Mucosa of descending colon (tissue), 3 donors: ENCODE measurements at regions not wholly inside any gene's neighbourhood (a gene's known extent, or its start where the extent isn't known, plus 50 kb on each side); places are given as distances from the start of the nearest gene placed in this dataset.

Experiments used
- ATAC-seq: fragments of 200-7000 bp; cut with Tn5 transposase; one replicate; pipeline ENCODE4 v1.9.1; 2020; ENCODE audit warnings: mild to moderate bottlenecking, moderate library complexity
- DNase-seq, 3 donors: peaks; one replicate each; pipeline ENCODE4 v3.0.0-alpha.2; 2020
- H3K36me3 ChIP-seq: fragments of 200-600 bp; one replicate; pipeline ENCODE4 v1.8.0; 2021; ENCODE audit warnings: low read depth, mild to moderate bottlenecking
- H3K4me1 ChIP-seq: fragments of 200-600 bp; one replicate; pipeline ENCODE4 v1.8.0; 2021; ENCODE audit warnings: low read depth, mild to moderate bottlenecking
- H3K4me3 ChIP-seq: fragments of 200-600 bp; one replicate; pipeline ENCODE4 v1.8.0; 2021; ENCODE audit warnings: mild to moderate bottlenecking
- H3K9me3 ChIP-seq: fragments of 200-600 bp; one replicate; pipeline ENCODE4 v1.8.0; 2021; ENCODE audit warnings: mild to moderate bottlenecking
- CTCF ChIP-seq: fragments of 200-600 bp; IDR thresholded peaks from one replicate; pipeline ENCODE4 v1.8.0; 2022; ENCODE audit warnings: antibody characterized with exemption, mild to moderate bottlenecking
- intact Hi-C, 2 donors: fragments of 100-400 bp; cut with DNase I in 1 of 2; cut with micrococcal nuclease in 1 of 2; formaldehyde crosslinking; loops; one replicate each; pipeline versions ENCODE4 v1.11.0 to v1.11.1; 2022; cut with DNase I, micrococcal nuclease
- donor health status: DM: no; HTN: no; CAD: no; lungs with moderate emphysema.
- donor health status: DM: no; HTN: no; CAD: no.
- donor health status: DM: no; HTN: yes; CAD: no.

GRCh38 chr6:139912735-139913400, 538.4 kb upstream of the CITED2 start:
- no peaks in the 10 kb centered on the region for H3K4me1 ChIP-seq
- intact Hi-C loops, result no loop called here
- no peak for TF ChIP-seq CTCF
- no peak overlapping the region for H3K4me3 ChIP-seq
- ATAC-seq (no peak), DNase-seq (no peak)
- H3K36me3 ChIP-seq, result no peaks in the 10 kb centered on the region
- no peaks in the 10 kb centered on the region for H3K9me3 ChIP-seq

GRCh38 chr6:139909992-139910391, 535.5 kb upstream of the CITED2 start:
- H3K4me3 ChIP-seq, result no peak overlapping the region
- peaks cover 2% of the 10 kb centered on the region for H3K4me1 ChIP-seq
- no peaks in the 10 kb centered on the region for H3K36me3 ChIP-seq
- no peaks in the 10 kb centered on the region for H3K9me3 ChIP-seq
- ATAC-seq (no peak), DNase-seq (no peak)
- TF ChIP-seq CTCF, result no peak
- intact Hi-C loops, result no loop called here

- H3K4me1 ChIP-seq, result peaks cover 12% of the 10 kb centered on the region
- DNase-seq (no peak), ATAC-seq (no peak)
- no peaks in the 10 kb centered on the region for H3K9me3 ChIP-seq
- H3K36me3 ChIP-seq, result no peaks in the 10 kb centered on the region
- TF ChIP-seq CTCF, result no peak
- intact Hi-C loops, result no loop called here
- no peak overlapping the region for H3K4me3 ChIP-seq
Measured at GRCh38 chr6:139905404-139906052, 531.1 kb upstream of the CITED2 start.

- no peak overlapping the region for H3K4me3 ChIP-seq
- H3K9me3 ChIP-seq, result no peaks in the 10 kb centered on the region
- peaks cover 12% of the 10 kb centered on the region for H3K4me1 ChIP-seq
- DNase-seq, result no peak
- TF ChIP-seq CTCF, result no peak
- ATAC-seq, result peak; percentile 72
- no peaks in the 10 kb centered on the region for H3K36me3 ChIP-seq
- intact Hi-C loops, result no loop called here
Measured at GRCh38 chr6:139904568-139904967, 530.1 kb upstream of the CITED2 start.

GRCh38 chr6:139904158-139904533, 529.7 kb upstream of the CITED2 start:
- peak; percentile 19 for ATAC-seq
- no peak for DNase-seq
- TF ChIP-seq CTCF, result no peak
- no peaks in the 10 kb centered on the region for H3K9me3 ChIP-seq
- intact Hi-C loops, result no loop called here
- peaks cover 12% of the 10 kb centered on the region for H3K4me1 ChIP-seq
- no peaks in the 10 kb centered on the region for H3K36me3 ChIP-seq
- no peak overlapping the region for H3K4me3 ChIP-seq
